GM13977 (cell line): ENCODE measurements at regions not wholly inside any gene's neighbourhood (a gene's known extent, or its start where the extent isn't known, plus 50 kb on each side); places are given as distances from the start of the nearest gene placed in this dataset.

Source experiments
- DNase-seq: peaks from one replicate; pipeline ENCODE4 v3.0.0; 2012; ENCODE audit warnings: low spot score
- in situ Hi-C: fragments of 300-500 bp; cut with MboI; formaldehyde crosslinking; loops from one replicate; pipeline ENCODE4 v1.12.0; 2022; ENCODE audit warnings: low sequenced_read_pairs, low pct_unique_long_range_greater_than_20kb, mixed read lengths, inconsistent platforms; ENCODE audit not compliant: unreplicated experiment
- TF ChIP-seq, protein P1 (sequence below): IDR thresholded peaks from 2 replicates; pipeline ENCODE4 v1.5.1; 2012; ENCODE audit warnings: mild to moderate bottlenecking, control low read depth; ENCODE audit not compliant: insufficient read depth; ENCODE audit errors: extremely low read depth, missing control alignments

GRCh38 chr21:35252831-35253230 is 203.7 kb upstream of the RUNX1 start:
- TF ChIP-seq, protein P1, sequence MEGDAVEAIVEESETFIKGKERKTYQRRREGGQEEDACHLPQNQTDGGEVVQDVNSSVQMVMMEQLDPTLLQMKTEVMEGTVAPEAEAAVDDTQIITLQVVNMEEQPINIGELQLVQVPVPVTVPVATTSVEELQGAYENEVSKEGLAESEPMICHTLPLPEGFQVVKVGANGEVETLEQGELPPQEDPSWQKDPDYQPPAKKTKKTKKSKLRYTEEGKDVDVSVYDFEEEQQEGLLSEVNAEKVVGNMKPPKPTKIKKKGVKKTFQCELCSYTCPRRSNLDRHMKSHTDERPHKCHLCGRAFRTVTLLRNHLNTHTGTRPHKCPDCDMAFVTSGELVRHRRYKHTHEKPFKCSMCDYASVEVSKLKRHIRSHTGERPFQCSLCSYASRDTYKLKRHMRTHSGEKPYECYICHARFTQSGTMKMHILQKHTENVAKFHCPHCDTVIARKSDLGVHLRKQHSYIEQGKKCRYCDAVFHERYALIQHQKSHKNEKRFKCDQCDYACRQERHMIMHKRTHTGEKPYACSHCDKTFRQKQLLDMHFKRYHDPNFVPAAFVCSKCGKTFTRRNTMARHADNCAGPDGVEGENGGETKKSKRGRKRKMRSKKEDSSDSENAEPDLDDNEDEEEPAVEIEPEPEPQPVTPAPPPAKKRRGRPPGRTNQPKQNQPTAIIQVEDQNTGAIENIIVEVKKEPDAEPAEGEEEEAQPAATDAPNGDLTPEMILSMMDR, result no peak
- in situ Hi-C loops, result no loop called here
- peak; percentile 12 for DNase-seq

GRCh38 chr21:35249636-35250035 is 200.5 kb upstream of the RUNX1 start:
- DNase-seq, result no peak
- in situ Hi-C loops, result no loop called here
- TF ChIP-seq, protein P1, result no peak

- TF ChIP-seq, protein P1, result no peak
- no peak for DNase-seq
- in situ Hi-C loops, result no loop called here
Observed at GRCh38 chr21:35245879-35246278, 196.8 kb upstream of the RUNX1 start.

DNA sequence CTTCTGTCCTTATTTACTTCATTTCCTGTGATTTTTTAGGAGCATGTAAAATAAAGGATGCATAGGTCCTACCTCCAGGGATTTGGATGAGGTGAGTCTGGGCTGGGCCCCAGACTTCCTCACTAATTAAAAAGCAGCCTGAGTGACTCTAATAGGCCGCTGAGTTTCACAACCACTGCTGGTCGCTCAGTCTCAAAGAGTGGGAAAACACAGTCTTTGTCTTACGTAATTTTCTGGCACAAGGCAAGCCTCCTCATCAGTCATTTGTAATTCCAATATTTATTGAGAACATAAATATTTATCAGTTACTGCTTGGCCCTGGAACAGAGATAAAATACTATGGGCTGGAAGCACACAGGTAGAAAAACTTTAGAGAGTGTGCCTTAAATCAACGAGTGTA is 195.4 kb upstream of the RUNX1 start:
- TF ChIP-seq, protein P1, result no peak
- in situ Hi-C loops, result no loop called here

GRCh38 chr21:35243171-35243570 is 194.1 kb upstream of the RUNX1 start:
- no peak for DNase-seq
- in situ Hi-C loops, result no loop called here
- TF ChIP-seq, protein P1, result no peak

More for the DNA sequence above, 195.4 kb upstream of the RUNX1 start:
- DNase-seq, result no peak

DNA sequence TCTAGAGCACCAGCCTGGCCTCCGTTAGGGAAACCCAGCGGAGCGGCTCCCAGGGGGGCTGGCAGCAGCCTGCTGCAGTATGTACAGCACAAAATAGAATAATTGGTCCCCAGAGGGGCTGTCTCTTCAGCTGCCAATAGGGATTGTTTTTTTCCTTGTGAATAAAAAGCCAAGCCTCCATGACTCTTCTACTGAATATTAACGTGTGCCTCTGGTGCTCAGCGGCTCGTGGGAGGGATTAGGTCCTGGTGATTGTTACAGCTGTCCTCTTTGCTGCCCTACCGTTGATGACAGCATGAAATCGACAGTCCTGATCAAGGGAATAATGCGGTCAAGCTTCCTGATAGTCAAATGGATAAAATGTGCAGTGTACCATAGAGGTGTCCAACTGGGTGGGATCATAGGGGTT is 190.7 kb upstream of the RUNX1 start:
- in situ Hi-C loops, result no loop called here
- no peak for DNase-seq
- TF ChIP-seq, protein P1, result no peak

DNA sequence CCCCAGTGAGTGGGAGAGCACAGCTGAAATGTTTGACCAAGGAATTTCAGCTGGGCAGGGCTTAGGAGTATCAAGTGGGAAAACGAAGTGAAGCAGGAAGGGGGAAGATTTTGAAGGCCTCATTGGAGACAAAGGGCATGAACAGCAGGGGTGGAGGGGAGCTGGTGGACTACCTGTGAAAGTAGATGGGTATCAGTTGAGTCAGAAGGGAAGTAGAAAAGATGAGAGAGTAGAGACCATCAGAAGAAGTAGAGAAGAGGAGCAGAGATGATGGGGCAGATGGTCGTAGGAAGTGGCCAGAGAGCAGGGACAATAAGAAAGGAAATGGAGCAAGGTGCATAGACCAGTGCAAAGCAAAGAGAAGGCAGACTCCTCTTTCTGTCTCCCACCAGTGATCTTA is 189.0 kb upstream of the RUNX1 start:
- in situ Hi-C loops, result no loop called here
- TF ChIP-seq, protein P1, result no peak
- no peak for DNase-seq
